ENCODE measurements at regions not wholly inside any gene's neighbourhood (a gene's known extent, or its start where the extent isn't known, plus 50 kb on each side); places are given as distances from the start of the nearest gene placed in this dataset.

- TF ChIP-seq MEF2B (IDR thresholded peaks at IDR 0.05; ENCODE audit: partially characterized antibody, poor library complexity, severe bottlenecking) (no peak), CBX3 (IDR thresholded peaks at IDR 0.05; ENCODE audit: borderline replicate concordance, low read depth) (no peak)
Observed at GRCh38 chr10:120746001-120746777, 105.0 kb upstream of the WDR11 start (continued).

GRCh38 chr10:120748519-120748918, 102.6 kb upstream of the WDR11 start:
- H3K27ac ChIP-seq (ENCODE audit: control insufficient read depth, insufficient read depth) = no peak overlapping the region
- H3K27me3 ChIP-seq (replicated peaks in 1 of 2; ENCODE audit: control insufficient read depth in 2 of 2, insufficient read depth in 2 of 2, low read length in 1 of 2) = no peaks in the 10 kb centered on the region
- in situ Hi-C loops (cut with MboI) (no loop called here), intact Hi-C loops (cut with micrococcal nuclease; ENCODE audit: unreplicated experiment) (no loop called here)
- CTCF ChIA-PET = interaction anchor here (0.7 to 1.3 kb wide), 2 partner anchors 10 to 1686 kb away, joined by 4 to 7 read pairs; no protein-coding TSS in a partner anchor
- no peak for ATAC-seq
- SMC1A ChIA-PET (ENCODE audit: uncharacterized antibody, unreplicated experiment) = interaction anchor here (1.6 kb wide), 1 partner anchor 12 kb away, joined by 5 read pairs; no protein-coding TSS in a partner anchor
- BruUV-seq (replicated peaks) = no TSS peak
- no peak overlapping the region for H3K4me2 ChIP-seq (ENCODE audit: control insufficient read depth, insufficient read depth)
- POLR2A ChIA-PET = interaction anchor here (0.6 kb wide), 1 partner anchor 1062 kb away, joined by 3 read pairs; no protein-coding TSS in a partner anchor
- no peaks in the 10 kb centered on the region for H4K20me1 ChIP-seq (ENCODE audit: control insufficient read depth, insufficient read depth)
- no peaks in the 10 kb centered on the region for H3K4me1 ChIP-seq (ENCODE audit: control insufficient read depth, insufficient read depth, low read length)
- H3K79me2 ChIP-seq (ENCODE audit: control insufficient read depth, insufficient read depth, low read length) = no peaks in the 10 kb centered on the region
- H2AFZ ChIP-seq (ENCODE audit: control insufficient read depth, low read depth, low read length) = no peak overlapping the region
- DNase-seq (ENCODE audit: low read depth, low spot score) = no peak
- RAD21 ChIA-PET (ENCODE audit: unreplicated experiment) = no interaction called here
- no peaks in the 10 kb centered on the region for H3K36me3 ChIP-seq (ENCODE audit: control insufficient read depth in 2 of 2, insufficient read depth in 2 of 2, low read length in 1 of 2)
- TF ChIP-seq NR2F1 (conservative IDR thresholded peaks at IDR 0.05) = no peak
- TF ChIP-seq CHD4 (IDR thresholded peaks at IDR 0.05) = no peak
- no peak for TF ChIP-seq SKIL (IDR thresholded peaks at IDR 0.05; ENCODE audit: low read depth, poor library complexity, severe bottlenecking)
- no peak for TF ChIP-seq MTA2 (IDR thresholded peaks at IDR 0.05; ENCODE audit: low read depth)
- WGBS (ENCODE audit: insufficient coverage, insufficient replicate concordance, low lambda C conversion rate, missing lambda C conversion rate) = 14% methylated on average over 2 of the region's 2 CpGs
- FAIRE-seq = no peak
- H3K9me3 ChIP-seq (replicated peaks; ENCODE audit: control insufficient read depth, insufficient read depth, low read length) = no peaks in the 10 kb centered on the region
- H3K9ac ChIP-seq (ENCODE audit: control insufficient read depth, insufficient read depth, low read length) = no peak overlapping the region
- no peak overlapping the region for H3K4me3 ChIP-seq

All from GM12878 (cell line).